22Rv1 (cell line): ENCODE measurements at regions not wholly inside any gene's neighbourhood (a gene's known extent, or its start where the extent isn't known, plus 50 kb on each side); places are given as distances from the start of the nearest gene placed in this dataset.

ENCODE experiments used
- ZFX ChIP-seq: fragments of 450-650 bp; IDR thresholded peaks from 2 replicates; pipeline ENCODE4 v1.6.1; 2017; ENCODE audit warnings: antibody characterized with exemption, borderline replicate concordance
- TF ChIP-seq, protein P1 (sequence below): fragments of 450-650 bp; IDR thresholded peaks from 2 replicates; pipeline ENCODE4 v1.5.1; 2017; ENCODE audit warnings: mild to moderate bottlenecking

DNA sequence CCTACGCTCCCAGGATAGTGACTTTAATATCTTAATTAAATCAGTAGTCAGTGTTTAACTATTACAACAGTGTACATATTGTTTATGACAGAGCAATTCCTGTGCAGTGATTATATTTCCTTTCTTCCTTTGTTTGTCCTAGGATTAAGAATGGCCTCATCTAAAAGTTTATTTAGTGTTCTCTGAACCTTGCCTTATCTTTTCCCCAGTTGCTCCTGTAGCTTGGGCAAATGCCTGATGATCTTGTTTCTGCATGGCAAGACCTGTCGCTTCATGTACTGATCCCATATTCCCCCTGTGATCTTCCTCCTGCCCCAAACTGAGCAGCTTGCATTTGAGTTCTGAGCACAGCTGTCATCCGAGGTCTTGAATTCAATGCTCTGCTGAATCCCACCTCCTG is 69.1 kb upstream of the STUM start:
- TF ChIP-seq, protein P1, sequence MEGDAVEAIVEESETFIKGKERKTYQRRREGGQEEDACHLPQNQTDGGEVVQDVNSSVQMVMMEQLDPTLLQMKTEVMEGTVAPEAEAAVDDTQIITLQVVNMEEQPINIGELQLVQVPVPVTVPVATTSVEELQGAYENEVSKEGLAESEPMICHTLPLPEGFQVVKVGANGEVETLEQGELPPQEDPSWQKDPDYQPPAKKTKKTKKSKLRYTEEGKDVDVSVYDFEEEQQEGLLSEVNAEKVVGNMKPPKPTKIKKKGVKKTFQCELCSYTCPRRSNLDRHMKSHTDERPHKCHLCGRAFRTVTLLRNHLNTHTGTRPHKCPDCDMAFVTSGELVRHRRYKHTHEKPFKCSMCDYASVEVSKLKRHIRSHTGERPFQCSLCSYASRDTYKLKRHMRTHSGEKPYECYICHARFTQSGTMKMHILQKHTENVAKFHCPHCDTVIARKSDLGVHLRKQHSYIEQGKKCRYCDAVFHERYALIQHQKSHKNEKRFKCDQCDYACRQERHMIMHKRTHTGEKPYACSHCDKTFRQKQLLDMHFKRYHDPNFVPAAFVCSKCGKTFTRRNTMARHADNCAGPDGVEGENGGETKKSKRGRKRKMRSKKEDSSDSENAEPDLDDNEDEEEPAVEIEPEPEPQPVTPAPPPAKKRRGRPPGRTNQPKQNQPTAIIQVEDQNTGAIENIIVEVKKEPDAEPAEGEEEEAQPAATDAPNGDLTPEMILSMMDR, result no peak
- no peak for TF ChIP-seq ZFX
